HG02623 (cell line): ENCODE measurements at regions not wholly inside any gene's neighbourhood (a gene's known extent, or its start where the extent isn't known, plus 50 kb on each side); places are given as distances from the start of the nearest gene placed in this dataset.
"Not testable (repeated sequence)": the region's sequence is repeated elsewhere in the genome, so short reads cannot be mapped to it uniquely, and the experiment has no call there.

Experiments
- ATAC-seq: cut with Tn5 transposase; IDR thresholded peaks from one replicate; pipeline ENCODE4 v1.9.1; 2021; ENCODE audit warnings: moderate library complexity; ENCODE audit not compliant: unreplicated experiment

DNA sequence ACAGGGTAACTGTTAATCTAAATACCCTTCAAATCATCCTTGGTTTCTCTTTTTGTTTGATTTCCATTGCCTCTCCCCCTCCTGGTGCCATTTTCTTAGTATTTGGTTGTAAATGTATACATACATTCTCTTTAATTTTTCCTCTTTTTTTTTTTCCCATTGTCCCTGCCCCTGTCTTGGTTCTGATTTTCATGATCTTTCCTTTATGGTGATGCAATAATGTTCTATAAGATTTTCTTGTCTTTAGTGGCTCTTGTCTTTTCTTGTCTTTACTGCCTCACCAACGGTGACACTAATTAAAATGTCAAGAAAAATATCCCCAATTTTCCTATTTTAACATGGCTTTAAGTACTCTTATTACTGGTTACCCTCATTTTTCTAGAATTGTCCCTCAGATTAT is 135.9 kb upstream of the POT1 start:
- no peak for ATAC-seq

GRCh38 chr7:125065001-125065400 is 135.4 kb upstream of the POT1 start:
- no peak for ATAC-seq

DNA sequence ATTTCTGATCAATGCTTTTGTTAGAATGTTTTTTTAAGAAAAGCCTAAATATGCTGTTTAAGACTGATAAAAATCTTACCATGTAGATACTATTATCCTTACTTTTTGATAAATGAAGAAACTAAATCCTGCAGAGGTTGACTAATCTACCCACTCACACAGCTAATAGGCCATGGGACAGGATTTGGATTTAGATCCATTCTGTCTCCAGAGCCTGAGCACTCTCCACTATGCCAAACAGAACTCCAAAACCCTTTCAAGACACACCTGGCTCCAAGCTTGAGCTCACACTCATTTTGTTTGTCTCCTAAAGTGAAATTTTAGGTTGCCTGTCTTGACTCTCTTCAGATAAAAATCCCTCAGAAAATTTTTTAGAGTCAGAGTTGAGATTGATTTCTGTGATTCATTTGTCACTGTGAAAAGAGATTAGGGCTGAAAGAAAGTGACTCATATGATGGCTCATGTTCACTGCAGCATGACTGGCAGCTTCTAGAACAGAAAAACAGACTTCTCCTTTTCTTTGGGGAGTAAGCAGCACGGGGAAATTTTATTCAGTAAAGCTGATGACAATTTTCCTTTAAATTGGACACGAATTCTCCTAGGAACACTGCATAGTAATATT is 132.3 kb upstream of the POT1 start:
- peak; percentile 90 for ATAC-seq

- not testable (repeated sequence) for ATAC-seq
Observed at GRCh38 chr7:125061083-125061745, 131.6 kb upstream of the POT1 start.

DNA sequence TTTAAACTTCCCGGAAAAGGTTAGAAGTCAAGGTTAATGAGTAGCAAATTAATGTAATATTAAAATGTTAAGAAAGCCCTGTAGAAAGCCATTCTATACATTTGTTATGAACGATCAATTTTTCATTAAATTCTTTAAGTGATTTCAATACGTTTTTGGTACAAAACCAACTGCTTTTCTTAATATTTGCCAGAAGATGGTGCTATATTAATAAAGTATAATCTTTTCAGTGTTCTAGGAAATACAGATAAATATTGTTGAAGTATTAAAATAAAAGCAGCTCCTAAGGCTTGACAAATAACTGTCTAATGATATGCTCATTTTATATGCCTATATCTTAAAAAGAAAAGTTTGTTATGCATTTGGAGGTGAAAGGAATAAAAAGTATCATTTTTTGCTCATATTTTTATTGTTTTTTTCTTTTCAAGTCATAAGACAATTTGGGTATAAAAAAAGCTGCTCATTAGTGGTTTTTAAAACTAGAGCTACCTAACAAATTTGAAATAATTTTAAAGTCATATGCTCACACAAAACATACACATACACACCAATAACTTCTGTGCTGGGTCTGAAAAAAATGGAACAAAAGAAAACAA is 130.3 kb upstream of the POT1 start:
- ATAC-seq: no peak

- ATAC-seq: no peak
Observed at GRCh38 chr7:125057963-125058362, 128.3 kb upstream of the POT1 start.

GRCh38 chr7:125055376-125055775 is 125.8 kb upstream of the POT1 start:
- no peak for ATAC-seq

GRCh38 chr7:125046767-125047166 is 117.1 kb upstream of the POT1 start:
- no peak for ATAC-seq

GRCh38 chr7:125033506-125033905 is 103.9 kb upstream of the POT1 start:
- ATAC-seq: no peak

DNA sequence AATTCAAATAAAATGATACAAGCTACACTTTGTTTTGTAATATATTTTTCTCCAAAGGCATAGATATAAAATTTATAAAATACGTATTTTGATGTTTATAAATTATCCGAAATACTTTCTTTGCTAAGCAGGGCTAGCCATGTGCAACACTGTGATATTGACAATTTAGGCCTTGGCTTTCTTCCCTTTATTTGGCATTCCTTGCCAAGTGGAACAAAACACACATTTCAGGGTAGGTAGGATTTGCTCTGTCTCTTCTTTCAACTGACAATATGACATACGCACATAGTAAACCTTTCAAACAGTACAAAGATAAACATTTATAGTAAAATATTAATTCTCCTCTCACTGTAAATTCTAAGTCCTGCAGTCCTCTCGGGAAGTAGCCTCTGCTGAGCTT is 103.3 kb upstream of the POT1 start:
- ATAC-seq: no peak

- ATAC-seq: no peak
Observed at GRCh38 chr7:125030756-125031387, 101.2 kb upstream of the POT1 start.

- ATAC-seq: no peak
Observed at GRCh38 chr7:125025620-125026019, 96.0 kb upstream of the POT1 start.

DNA sequence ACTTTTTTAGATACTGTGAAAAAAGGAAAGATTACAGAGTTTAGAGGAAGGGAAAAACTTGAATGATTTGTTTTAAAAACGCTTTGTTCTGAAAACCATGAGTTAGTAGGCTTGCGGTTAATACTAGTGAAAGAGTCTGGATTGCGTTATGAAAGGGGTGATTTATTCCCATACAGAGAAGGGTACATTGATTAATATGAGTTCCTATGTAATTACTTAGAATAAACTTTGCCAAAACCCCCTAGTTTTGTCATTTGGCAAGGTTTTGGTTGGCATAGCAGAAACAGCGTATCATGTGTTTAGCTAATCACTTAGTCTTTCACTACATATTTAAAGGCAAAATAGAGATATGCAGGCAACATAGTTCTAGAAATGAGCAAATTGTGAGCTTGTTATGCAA is 91.2 kb upstream of the POT1 start:
- ATAC-seq: no peak

GRCh38 chr7:125010540-125010939 is 80.9 kb upstream of the POT1 start:
- no peak for ATAC-seq

- ATAC-seq: no peak
Observed at GRCh38 chr7:124996778-124997177, 67.2 kb upstream of the POT1 start.

- no peak for ATAC-seq
Observed at GRCh38 chr7:124992851-124993562, 63.4 kb upstream of the POT1 start.

DNA sequence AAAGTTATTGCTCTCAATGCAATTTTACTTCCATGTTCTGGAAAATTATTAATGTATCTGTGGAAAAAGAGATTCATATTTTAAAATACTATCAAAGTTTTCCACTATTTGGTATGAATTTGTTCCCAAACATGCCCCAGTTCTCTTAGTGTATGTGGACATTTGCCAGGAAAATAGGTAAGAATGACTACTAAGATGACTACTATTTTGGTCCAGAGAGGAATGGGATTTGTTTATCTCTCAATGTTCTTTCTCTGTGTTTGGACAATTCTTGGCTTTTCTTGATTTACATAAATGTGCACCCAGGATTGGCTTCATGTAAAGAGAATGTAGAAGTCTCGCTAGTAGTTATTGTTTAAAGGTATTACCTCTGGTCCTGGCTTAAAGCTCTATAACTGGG is 60.3 kb upstream of the POT1 start:
- no peak for ATAC-seq
